Mesenchymal stem cell (in vitro differentiated cells and primary cell): ENCODE measurements at regions not wholly inside any gene's neighbourhood (a gene's known extent, or its start where the extent isn't known, plus 50 kb on each side); places are given as distances from the start of the nearest gene placed in this dataset. TPM values are rescaled to one million over a fixed set of nuclear protein-coding genes. Genes with fewer than 3 reads are reported as not detected.
A peak's percentile ranks its signal among the peaks of the same experiment; 100 is the strongest.

Experiments
- DNase-seq: peaks from one replicate; pipeline ENCODE4 v3.0.0-alpha.2; 2013
- H2AFZ ChIP-seq: one replicate; pipeline ENCODE4 v1.6.1; 2013; ENCODE audit warnings: low read depth, mild to moderate bottlenecking, control low read depth, inconsistent platforms, low read length, moderate library complexity
- H2AK5ac ChIP-seq: 2 replicates; pipeline ENCODE4 v1.6.1; 2013; ENCODE audit warnings: low read length, moderate library complexity, mild to moderate bottlenecking, inconsistent platforms; ENCODE audit not compliant: severe bottlenecking
- H2BK120ac ChIP-seq: one replicate; pipeline ENCODE4 v1.6.1; 2013; ENCODE audit warnings: low read depth, mild to moderate bottlenecking, inconsistent platforms, low read length, moderate library complexity
- H2BK12ac ChIP-seq, 2 experiments: one replicate each; pipeline ENCODE4 v1.6.1; 2013; ENCODE audit warnings: inconsistent platforms in 2 of 2, low read length in 2 of 2, mild to moderate bottlenecking in 2 of 2, moderate library complexity in 2 of 2, control low read depth in 1 of 2
- H2BK15ac ChIP-seq: one replicate; pipeline ENCODE4 v1.6.1; 2013; ENCODE audit warnings: mild to moderate bottlenecking, low read depth, inconsistent platforms; ENCODE audit not compliant: poor library complexity, severe bottlenecking
- H2BK5ac ChIP-seq: 2 replicates; pipeline ENCODE4 v1.6.1; 2013; ENCODE audit warnings: low read depth, mild to moderate bottlenecking, low read length, control low read depth, inconsistent platforms; ENCODE audit not compliant: poor library complexity, severe bottlenecking
- H3K14ac ChIP-seq, 2 experiments: one replicate each; pipeline ENCODE4 v1.6.1; 2013; ENCODE audit warnings: inconsistent platforms in 2 of 2, low read length in 2 of 2, control low read depth in 1 of 2, mild to moderate bottlenecking in 1 of 2, moderate library complexity in 1 of 2
- H3K18ac ChIP-seq, 2 experiments: one replicate each; pipeline ENCODE4 v1.6.1; 2013; ENCODE audit warnings: inconsistent platforms in 2 of 2, low read length in 2 of 2, control low read depth in 1 of 2, low read depth in 1 of 2, mild to moderate bottlenecking in 1 of 2
- H3K23ac ChIP-seq, 2 experiments: one replicate each; pipeline ENCODE4 v1.6.1; 2013; ENCODE audit warnings: inconsistent platforms in 2 of 2, low read length in 2 of 2, mild to moderate bottlenecking in 2 of 2, moderate library complexity in 2 of 2, control low read depth in 1 of 2
- H3K27ac ChIP-seq: 2 replicates; pipeline ENCODE4 v1.5.1; 2013; ENCODE audit warnings: mild to moderate bottlenecking, moderate library complexity, low read length, control low read depth, inconsistent platforms; ENCODE audit not compliant: poor library complexity, severe bottlenecking
- H3K27me3 ChIP-seq, 2 experiments: 2 replicates each; pipeline versions ENCODE4 v1.6.1 to v1.7.0; 2013; ENCODE audit warnings: low read length in 2 of 2, mild to moderate bottlenecking in 2 of 2, moderate library complexity in 2 of 2, control low read depth in 1 of 2, inconsistent platforms in 1 of 2; ENCODE audit not compliant: control insufficient read depth in 1 of 2, insufficient read depth in 1 of 2
- H3K36me3 ChIP-seq, 2 experiments: 2 replicates each; pipeline versions ENCODE4 v1.6.1 to v1.7.0; 2013; ENCODE audit warnings: low read length in 2 of 2, control low read depth in 1 of 2, inconsistent platforms in 1 of 2, low read depth in 1 of 2, mild to moderate bottlenecking in 1 of 2; ENCODE audit not compliant: insufficient read depth in 2 of 2, control insufficient read depth in 1 of 2
- H3K4ac ChIP-seq, 2 experiments: one replicate each; pipeline ENCODE4 v1.6.1; 2013; ENCODE audit warnings: inconsistent platforms in 2 of 2, low read length in 2 of 2, mild to moderate bottlenecking in 2 of 2, moderate library complexity in 2 of 2, control low read depth in 1 of 2, low read depth in 1 of 2
- H3K4me1 ChIP-seq: 2 replicates; pipeline ENCODE4 v1.6.1; 2013; ENCODE audit warnings: low read depth, low read length, control low read depth; ENCODE audit not compliant: control insufficient read depth, insufficient read depth
- H3K4me2 ChIP-seq: 2 replicates; pipeline ENCODE4 v1.6.1; 2013; ENCODE audit warnings: low read length, mild to moderate bottlenecking, inconsistent platforms; ENCODE audit not compliant: poor library complexity, severe bottlenecking
- H3K4me3 ChIP-seq, 2 experiments: 2 replicates each; pipeline versions ENCODE4 v1.5.1 to v1.7.0; 2013; ENCODE audit warnings: low read length in 2 of 2, mild to moderate bottlenecking in 2 of 2, control low read depth in 1 of 2, low read depth in 1 of 2; ENCODE audit not compliant: insufficient read depth in 1 of 2
- H3K79me1 ChIP-seq: replicated peaks from 2 replicates; pipeline ENCODE4 v1.6.1; 2013; ENCODE audit warnings: mild to moderate bottlenecking, control low read depth, low read length, inconsistent platforms; ENCODE audit not compliant: poor library complexity, severe bottlenecking
- H3K9ac ChIP-seq: 2 replicates; pipeline ENCODE4 v1.7.0; 2013; ENCODE audit warnings: mild to moderate bottlenecking, low read length, moderate library complexity
- H3K9me3 ChIP-seq: 2 replicates; pipeline ENCODE4 v1.7.0; 2013; ENCODE audit warnings: mild to moderate bottlenecking, low read length; ENCODE audit not compliant: control insufficient read depth
- H4K8ac ChIP-seq: one replicate; pipeline ENCODE4 v1.6.1; 2013; ENCODE audit warnings: inconsistent platforms, mild to moderate bottlenecking, low read length, moderate library complexity
- H4K91ac ChIP-seq: one replicate; pipeline ENCODE4 v1.6.1; 2013; ENCODE audit warnings: mild to moderate bottlenecking, low read length, inconsistent platforms
- WGBS: methylation state at CpG from one replicate; pipeline ENCODE4 v1.1.7; 2013; ENCODE audit warnings: mixed read lengths; 5-methylcytosine and 5-hydroxymethylcytosine counted together
- small RNA-seq: library from polyadenylated mRNA; stranded (forward); fragments of <200 nt; extraction: miRNeasy Mini kit (QIAGEN cat#:217004); gene quantifications from one replicate; pipeline ENCODE3, GENCODE V24; 2013; ENCODE audit warnings: low read depth

DNA sequence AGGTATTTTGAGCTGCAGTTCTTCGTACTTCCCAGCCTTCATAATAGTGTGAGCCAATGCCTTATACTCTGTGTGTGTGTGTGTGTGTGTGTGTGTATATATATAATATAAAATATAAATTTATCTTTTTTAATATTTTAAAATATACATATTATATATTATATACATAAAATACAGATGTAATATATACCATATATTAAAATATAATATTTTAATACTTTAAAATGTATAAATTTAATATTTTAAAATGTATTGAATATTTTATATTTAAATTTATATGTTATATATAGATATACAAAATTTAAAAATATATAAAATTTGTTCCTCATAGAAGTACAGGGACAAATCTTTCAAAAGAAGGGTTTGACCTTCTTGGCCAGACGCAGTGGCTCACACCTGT is 53.7 kb upstream of the CARD18 start:
- H3K14ac ChIP-seq, result no peak overlapping the region
- H3K4me1 ChIP-seq, result no peaks in the 10 kb centered on the region
- no peaks in the 10 kb centered on the region for H3K27me3 ChIP-seq
- H3K18ac ChIP-seq, result no peak overlapping the region
- WGBS, result 87% methylated on average over 1 of the region's 2 CpGs
- no peak for DNase-seq
- no peak overlapping the region for H2BK12ac ChIP-seq
- no peak overlapping the region for H2BK5ac ChIP-seq
- H3K4me3 ChIP-seq, result no peak overlapping the region
- no peak overlapping the region for H3K23ac ChIP-seq
- no peak overlapping the region for H3K4me2 ChIP-seq
- H2AK5ac ChIP-seq, result no peak overlapping the region
- H3K4ac ChIP-seq, result no peak overlapping the region
- H2BK15ac ChIP-seq, result no peak overlapping the region
- H2AFZ ChIP-seq, result no peak overlapping the region
- H2BK120ac ChIP-seq, result no peak overlapping the region
- no peak overlapping the region for H4K91ac ChIP-seq
- no peaks in the 10 kb centered on the region for H3K79me1 ChIP-seq
- no peak overlapping the region for H4K8ac ChIP-seq
- H3K9ac ChIP-seq, result no peak overlapping the region
- no peak overlapping the region for H3K27ac ChIP-seq
- H3K36me3 ChIP-seq, result no peaks in the 10 kb centered on the region
- no peaks in the 10 kb centered on the region for H3K9me3 ChIP-seq

GRCh38 chr11:105192115-105192514 is 52.5 kb upstream of the CARD18 start:
- Histone ChIP-seq H3K36me3 (no peaks in the 10 kb centered on the region), H2BK15ac (no peak overlapping the region), H3K27ac (no peak overlapping the region), H3K4me2 (no peak overlapping the region), H2BK5ac (no peak overlapping the region), H3K18ac (no peak overlapping the region), H2AFZ (no peak overlapping the region), H3K4me3 (no peak overlapping the region), H3K4me1 (no peaks in the 10 kb centered on the region), H2AK5ac (no peak overlapping the region), H2BK120ac (no peak overlapping the region), H4K8ac (no peak overlapping the region), H3K9ac (no peak overlapping the region), H2BK12ac (no peak overlapping the region), H4K91ac (no peak overlapping the region), H3K23ac (no peak overlapping the region), H3K27me3 (no peaks in the 10 kb centered on the region), H3K4ac (no peak overlapping the region), H3K79me1 (no peaks in the 10 kb centered on the region), H3K14ac (no peak overlapping the region), H3K9me3 (no peaks in the 10 kb centered on the region)
- DNase-seq, result no peak

- no peaks in the 10 kb centered on the region for H3K4me1 ChIP-seq
- H2BK12ac ChIP-seq, result no peak overlapping the region
- no peak overlapping the region for H3K4me3 ChIP-seq
- 89% methylated on average over 2 of the region's 2 CpGs for whole genome bisulfite sequencing
- H4K91ac ChIP-seq, result no peak overlapping the region
- no peak overlapping the region for H4K8ac ChIP-seq
- peak; percentile 45 for DNase-seq
- H2AK5ac ChIP-seq, result no peak overlapping the region
- no peak overlapping the region for H3K27ac ChIP-seq
- H3K36me3 ChIP-seq, result no peaks in the 10 kb centered on the region
- H3K9me3 ChIP-seq, result no peaks in the 10 kb centered on the region
- no peak overlapping the region for H3K14ac ChIP-seq
- no peaks in the 10 kb centered on the region for H3K79me1 ChIP-seq
- no peak overlapping the region for H2BK120ac ChIP-seq
- H3K4ac ChIP-seq, result no peak overlapping the region
- H3K27me3 ChIP-seq, result no peaks in the 10 kb centered on the region
- no peak overlapping the region for H3K9ac ChIP-seq
- H3K18ac ChIP-seq, result no peak overlapping the region
- H3K23ac ChIP-seq, result no peak overlapping the region
- H3K4me2 ChIP-seq, result no peak overlapping the region
- H2AFZ ChIP-seq, result no peak overlapping the region
- no peak overlapping the region for H2BK5ac ChIP-seq
- no peak overlapping the region for H2BK15ac ChIP-seq
Observed at GRCh38 chr11:105189581-105189980, 50.0 kb upstream of the CARD18 start.

Small RNA genes in the stretch of these regions (small RNA-seq; reads per million reads assigned to genes)
- gene AP003181.1 (not detected), gene RF00017 (not detected)
